ENCODE measurements at regions not wholly inside any gene's neighbourhood (a gene's known extent, or its start where the extent isn't known, plus 50 kb on each side); places are given as distances from the start of the nearest gene placed in this dataset.

- no peaks in the 10 kb centered on the region for H3K27me3 ChIP-seq (ENCODE audit: insufficient read depth, low read length)
- H3K9me3 ChIP-seq (ENCODE audit: low read depth, low read length) = no peaks in the 10 kb centered on the region
- H3K4me1 ChIP-seq (ENCODE audit: insufficient read depth, low read length) = no peaks in the 10 kb centered on the region
- no peak overlapping the region for H3K4me3 ChIP-seq (ENCODE audit: low read length)
Observed at GRCh38 chr7:121446526-121446925, 50.4 kb upstream of the FAM3C start.

Data from mononuclear cell (primary cell).